ENCODE measurements at regions not wholly inside any gene's neighbourhood (a gene's known extent, or its start where the extent isn't known, plus 50 kb on each side); places are given as distances from the start of the nearest gene placed in this dataset.

DNA sequence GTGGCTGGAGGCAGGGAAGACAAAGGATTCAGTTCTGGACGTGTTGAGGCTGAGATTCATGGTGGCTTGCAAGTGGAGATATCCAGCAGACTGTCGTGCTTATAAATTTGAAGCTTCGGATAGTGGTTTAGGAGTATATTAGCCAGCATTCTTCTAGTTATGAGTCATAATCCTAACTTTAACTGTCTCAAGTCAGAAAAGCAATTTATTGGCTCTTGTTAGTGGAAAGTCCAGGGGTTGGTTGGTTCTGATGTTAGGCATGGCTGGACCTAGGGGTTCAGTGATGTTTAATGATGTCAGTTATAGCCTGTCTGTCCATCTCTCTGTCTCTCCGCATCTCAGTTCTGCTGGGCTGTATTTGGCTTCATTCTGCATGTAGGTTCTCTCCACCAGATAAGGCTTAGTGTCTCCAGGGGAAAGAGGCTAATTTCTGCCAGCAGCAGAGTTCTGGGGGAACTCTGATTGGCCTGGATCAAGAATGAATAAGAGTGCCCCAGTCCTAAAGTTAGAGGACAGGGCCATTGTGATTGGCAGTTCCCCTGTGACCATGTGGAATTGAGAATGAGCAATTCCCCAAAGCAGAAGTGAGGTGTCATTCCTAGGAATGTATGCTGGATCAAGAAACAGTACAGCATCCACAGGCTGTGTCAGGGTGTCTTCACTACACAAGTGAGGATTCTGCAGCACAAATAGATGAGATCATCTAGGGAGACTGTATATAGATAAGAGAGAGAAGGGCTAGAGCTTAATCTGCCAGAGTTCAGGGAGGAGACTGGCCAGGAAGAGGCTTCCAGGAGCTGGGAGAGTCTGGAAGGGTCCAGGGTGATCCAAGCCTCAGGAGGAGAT, 72.9 kb upstream of the SHB start:
- Histone ChIP-seq H3K4me3 (no peak overlapping the region), H3K36me3 (no peaks in the 10 kb centered on the region), H3K27ac (no peak overlapping the region), H3K9me3 (no peaks in the 10 kb centered on the region), H3K27me3 (no peaks in the 10 kb centered on the region), H3K4me1 (no peaks in the 10 kb centered on the region)
- DNase-seq = no peak
- TF ChIP-seq, protein P1, sequence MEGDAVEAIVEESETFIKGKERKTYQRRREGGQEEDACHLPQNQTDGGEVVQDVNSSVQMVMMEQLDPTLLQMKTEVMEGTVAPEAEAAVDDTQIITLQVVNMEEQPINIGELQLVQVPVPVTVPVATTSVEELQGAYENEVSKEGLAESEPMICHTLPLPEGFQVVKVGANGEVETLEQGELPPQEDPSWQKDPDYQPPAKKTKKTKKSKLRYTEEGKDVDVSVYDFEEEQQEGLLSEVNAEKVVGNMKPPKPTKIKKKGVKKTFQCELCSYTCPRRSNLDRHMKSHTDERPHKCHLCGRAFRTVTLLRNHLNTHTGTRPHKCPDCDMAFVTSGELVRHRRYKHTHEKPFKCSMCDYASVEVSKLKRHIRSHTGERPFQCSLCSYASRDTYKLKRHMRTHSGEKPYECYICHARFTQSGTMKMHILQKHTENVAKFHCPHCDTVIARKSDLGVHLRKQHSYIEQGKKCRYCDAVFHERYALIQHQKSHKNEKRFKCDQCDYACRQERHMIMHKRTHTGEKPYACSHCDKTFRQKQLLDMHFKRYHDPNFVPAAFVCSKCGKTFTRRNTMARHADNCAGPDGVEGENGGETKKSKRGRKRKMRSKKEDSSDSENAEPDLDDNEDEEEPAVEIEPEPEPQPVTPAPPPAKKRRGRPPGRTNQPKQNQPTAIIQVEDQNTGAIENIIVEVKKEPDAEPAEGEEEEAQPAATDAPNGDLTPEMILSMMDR (IDR thresholded peaks at IDR 0.05) = no peak

GRCh38 chr9:38138276-38138675, 69.2 kb upstream of the SHB start:
- DNase-seq = no peak
- no peak for TF ChIP-seq POLR2A (IDR thresholded peaks at IDR 0.05)
- TF ChIP-seq, protein P1 (IDR thresholded peaks at IDR 0.05) = no peak
- no peak overlapping the region for H3K27ac ChIP-seq
- H3K4me3 ChIP-seq = no peak overlapping the region
- no peaks in the 10 kb centered on the region for H3K27me3 ChIP-seq
- H3K9me3 ChIP-seq = no peaks in the 10 kb centered on the region
- H3K4me1 ChIP-seq = no peaks in the 10 kb centered on the region
- H3K36me3 ChIP-seq = no peaks in the 10 kb centered on the region

GRCh38 chr9:38137342-38137741, 68.3 kb upstream of the SHB start:
- no peak for DNase-seq
- no peak overlapping the region for H3K4me3 ChIP-seq
- no peaks in the 10 kb centered on the region for H3K4me1 ChIP-seq
- TF ChIP-seq POLR2A (IDR thresholded peaks at IDR 0.05) = no peak
- TF ChIP-seq, protein P1 (IDR thresholded peaks at IDR 0.05) = no peak
- H3K27ac ChIP-seq = no peak overlapping the region
- H3K27me3 ChIP-seq = no peaks in the 10 kb centered on the region
- no peaks in the 10 kb centered on the region for H3K36me3 ChIP-seq
- H3K9me3 ChIP-seq = no peaks in the 10 kb centered on the region

DNA sequence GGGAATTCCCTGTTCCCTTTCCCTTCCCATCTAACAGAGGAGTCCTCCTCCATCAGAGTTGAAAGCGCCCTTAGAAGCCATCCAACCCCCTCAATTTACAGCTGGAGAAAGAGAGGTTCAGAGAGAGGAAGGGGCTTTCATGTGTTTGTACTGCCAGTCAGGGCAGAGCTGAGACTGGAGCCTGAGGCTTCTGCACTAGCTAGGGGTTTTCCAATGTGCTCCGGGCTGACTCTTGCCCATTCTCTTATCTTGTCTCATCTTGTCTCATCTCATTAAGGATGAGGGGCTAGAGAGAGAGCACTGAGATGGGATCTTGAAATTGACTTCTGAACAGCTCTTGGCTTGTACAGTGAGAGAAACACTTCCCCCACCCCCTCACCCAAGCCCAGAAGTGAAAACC, 67.4 kb upstream of the SHB start:
- no peak for DNase-seq
- Histone ChIP-seq H3K4me3 (no peak overlapping the region), H3K36me3 (no peaks in the 10 kb centered on the region), H3K4me1 (no peaks in the 10 kb centered on the region), H3K27me3 (no peaks in the 10 kb centered on the region), H3K27ac (no peak overlapping the region), H3K9me3 (no peaks in the 10 kb centered on the region)
- no peak for TF ChIP-seq POLR2A (IDR thresholded peaks at IDR 0.05)
- TF ChIP-seq, protein P1 (IDR thresholded peaks at IDR 0.05) = no peak

DNA sequence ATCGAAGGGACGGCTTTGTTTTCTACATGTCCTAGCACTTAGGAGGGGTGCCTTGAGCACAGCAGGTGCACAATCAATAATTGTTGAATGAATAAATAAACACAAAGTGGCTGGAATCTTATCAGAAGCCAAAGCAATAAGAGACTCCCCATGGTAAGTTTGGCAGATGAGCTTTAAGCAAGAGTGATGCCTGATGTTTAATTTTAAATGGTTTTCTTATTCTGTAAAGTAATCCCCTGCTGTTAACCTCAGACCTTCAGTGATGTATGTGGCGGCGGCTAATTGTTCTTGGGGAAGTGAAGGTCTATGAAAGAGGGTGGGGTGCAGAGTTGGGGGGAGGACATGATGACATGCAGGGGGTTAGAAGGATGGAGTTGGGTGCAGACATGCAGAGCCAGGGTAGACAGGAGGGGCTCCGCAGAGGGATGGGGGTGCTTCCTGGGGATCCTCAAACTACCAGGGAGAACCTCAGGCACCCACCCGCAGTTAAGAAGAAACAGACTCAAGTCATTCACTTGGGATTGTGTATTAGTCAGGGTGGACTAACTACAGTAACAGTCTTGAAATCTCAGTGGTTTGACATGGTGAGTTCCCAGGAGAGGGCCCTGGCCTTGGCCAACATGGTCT, 65.7 kb upstream of the SHB start:
- TF ChIP-seq, protein P1 (IDR thresholded peaks at IDR 0.05) = no peak
- TF ChIP-seq POLR2A (IDR thresholded peaks at IDR 0.05) = no peak
- no peak for DNase-seq
- Histone ChIP-seq H3K4me1 (no peaks in the 10 kb centered on the region), H3K27ac (no peak overlapping the region), H3K9me3 (no peaks in the 10 kb centered on the region), H3K27me3 (no peaks in the 10 kb centered on the region), H3K36me3 (no peaks in the 10 kb centered on the region), H3K4me3 (no peak overlapping the region)
